ENCODE measurements at regions not wholly inside any gene's neighbourhood (a gene's known extent, or its start where the extent isn't known, plus 50 kb on each side); places are given as distances from the start of the nearest gene placed in this dataset.

DNA sequence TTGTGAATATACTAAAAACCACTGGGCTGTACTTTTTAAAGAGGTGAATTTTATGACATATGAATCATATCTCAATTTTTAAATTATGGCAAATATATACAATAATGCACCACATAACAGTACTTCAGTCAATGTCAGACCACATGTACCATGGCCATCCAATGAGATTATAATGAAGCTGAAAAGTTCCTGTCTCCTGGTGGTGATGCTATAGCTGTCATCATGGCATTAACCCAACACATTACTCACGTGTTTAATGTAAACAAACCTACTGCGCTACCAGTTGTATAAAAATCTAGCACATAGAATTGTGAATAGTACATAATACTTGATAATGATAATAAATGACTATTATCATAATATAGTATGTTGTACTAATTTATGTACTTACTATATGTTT, 77.6 kb upstream of the ID2 start:
- Histone ChIP-seq H3K27me3 (no peaks in the 10 kb centered on the region), H3K36me3 (no peaks in the 10 kb centered on the region), H3K9me3 (no peaks in the 10 kb centered on the region), H3K4me1 (ENCODE audit: control insufficient read depth in 1 of 2, insufficient read depth in 1 of 2, low read depth in 1 of 2, low read length in 1 of 2) (peaks cover 15 to 43% of the 10 kb centered on the region in 2 experiments), H3K4me3 (ENCODE audit: low read depth in 1 of 2, low read length in 1 of 2) (no peak overlapping the region), H3K27ac (no peak overlapping the region)
- TF ChIP-seq, protein P1, sequence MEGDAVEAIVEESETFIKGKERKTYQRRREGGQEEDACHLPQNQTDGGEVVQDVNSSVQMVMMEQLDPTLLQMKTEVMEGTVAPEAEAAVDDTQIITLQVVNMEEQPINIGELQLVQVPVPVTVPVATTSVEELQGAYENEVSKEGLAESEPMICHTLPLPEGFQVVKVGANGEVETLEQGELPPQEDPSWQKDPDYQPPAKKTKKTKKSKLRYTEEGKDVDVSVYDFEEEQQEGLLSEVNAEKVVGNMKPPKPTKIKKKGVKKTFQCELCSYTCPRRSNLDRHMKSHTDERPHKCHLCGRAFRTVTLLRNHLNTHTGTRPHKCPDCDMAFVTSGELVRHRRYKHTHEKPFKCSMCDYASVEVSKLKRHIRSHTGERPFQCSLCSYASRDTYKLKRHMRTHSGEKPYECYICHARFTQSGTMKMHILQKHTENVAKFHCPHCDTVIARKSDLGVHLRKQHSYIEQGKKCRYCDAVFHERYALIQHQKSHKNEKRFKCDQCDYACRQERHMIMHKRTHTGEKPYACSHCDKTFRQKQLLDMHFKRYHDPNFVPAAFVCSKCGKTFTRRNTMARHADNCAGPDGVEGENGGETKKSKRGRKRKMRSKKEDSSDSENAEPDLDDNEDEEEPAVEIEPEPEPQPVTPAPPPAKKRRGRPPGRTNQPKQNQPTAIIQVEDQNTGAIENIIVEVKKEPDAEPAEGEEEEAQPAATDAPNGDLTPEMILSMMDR (IDR thresholded peaks at IDR 0.05): no peak

DNA sequence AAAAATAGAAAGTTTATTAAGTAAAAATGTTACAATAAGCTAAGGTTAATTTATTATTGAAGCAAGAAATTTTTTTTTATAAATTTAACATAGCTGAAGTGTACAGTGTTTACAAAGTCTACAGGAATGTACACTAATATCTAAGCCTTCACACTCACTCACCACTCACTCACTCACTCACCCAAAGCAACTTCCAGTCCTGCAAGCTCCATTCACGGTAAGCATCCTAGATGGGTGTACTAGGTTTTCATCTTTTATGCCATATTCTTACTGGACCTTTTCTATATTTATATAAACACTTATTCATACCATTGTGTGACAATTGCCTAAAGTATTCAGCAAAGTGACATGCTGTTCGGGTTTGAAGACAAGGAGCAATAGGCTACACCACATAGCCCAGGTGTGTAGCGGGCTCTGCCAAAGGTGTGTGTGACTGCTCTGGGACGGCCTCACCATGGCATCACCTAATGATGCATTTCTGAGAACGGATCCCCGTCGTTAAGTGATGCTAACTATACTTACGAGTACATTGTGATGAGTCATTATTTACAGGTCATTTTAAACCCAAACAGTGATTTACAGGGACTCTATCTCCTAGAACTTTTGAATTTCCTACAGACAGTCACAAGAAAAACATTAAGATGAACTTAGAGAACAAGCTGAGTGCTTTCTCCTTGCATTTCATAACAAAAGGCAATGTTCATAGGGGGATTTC, 76.3 kb upstream of the ID2 start:
- H3K4me3 ChIP-seq (ENCODE audit: low read depth in 1 of 2, low read length in 1 of 2): no peak overlapping the region
- peaks cover 11 to 31% of the 10 kb centered on the region in 2 experiments for H3K4me1 ChIP-seq (ENCODE audit: control insufficient read depth in 1 of 2, insufficient read depth in 1 of 2, low read depth in 1 of 2, low read length in 1 of 2)
- no peaks in the 10 kb centered on the region for H3K27me3 ChIP-seq
- TF ChIP-seq, protein P1 (IDR thresholded peaks at IDR 0.05): no peak
- H3K9me3 ChIP-seq: no peaks in the 10 kb centered on the region
- no peaks in the 10 kb centered on the region for H3K36me3 ChIP-seq
- no peak overlapping the region for H3K27ac ChIP-seq

DNA sequence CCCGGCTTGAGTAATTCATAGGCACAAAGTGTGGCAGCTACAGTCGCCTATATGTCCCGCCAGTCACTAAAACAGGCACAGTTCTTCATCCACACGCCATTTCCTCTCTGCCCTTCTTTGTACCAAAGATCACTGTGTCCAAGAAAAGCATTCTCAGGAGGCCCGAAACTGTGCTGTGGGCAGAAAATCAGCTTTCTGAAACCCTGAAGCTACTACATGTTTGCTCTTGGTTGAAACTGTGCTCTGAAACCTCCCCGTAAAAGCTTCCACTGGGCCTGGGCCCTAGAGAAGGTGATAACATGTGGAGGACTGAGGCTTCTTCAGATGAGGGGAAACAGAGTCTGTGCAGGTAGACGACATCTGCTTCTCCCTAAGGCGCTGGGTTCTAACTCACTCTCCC, 75.6 kb upstream of the ID2 start:
- H3K4me1 ChIP-seq (ENCODE audit: control insufficient read depth in 1 of 2, insufficient read depth in 1 of 2, low read depth in 1 of 2, low read length in 1 of 2): peaks cover 6 to 24% of the 10 kb centered on the region in 2 experiments
- H3K9me3 ChIP-seq: no peaks in the 10 kb centered on the region
- TF ChIP-seq, protein P1 (IDR thresholded peaks at IDR 0.05): no peak
- H3K36me3 ChIP-seq: no peaks in the 10 kb centered on the region
- H3K27me3 ChIP-seq: no peaks in the 10 kb centered on the region
- no peak overlapping the region for H3K27ac ChIP-seq
- no peak overlapping the region for H3K4me3 ChIP-seq (ENCODE audit: low read depth in 1 of 2, low read length in 1 of 2)

DNA sequence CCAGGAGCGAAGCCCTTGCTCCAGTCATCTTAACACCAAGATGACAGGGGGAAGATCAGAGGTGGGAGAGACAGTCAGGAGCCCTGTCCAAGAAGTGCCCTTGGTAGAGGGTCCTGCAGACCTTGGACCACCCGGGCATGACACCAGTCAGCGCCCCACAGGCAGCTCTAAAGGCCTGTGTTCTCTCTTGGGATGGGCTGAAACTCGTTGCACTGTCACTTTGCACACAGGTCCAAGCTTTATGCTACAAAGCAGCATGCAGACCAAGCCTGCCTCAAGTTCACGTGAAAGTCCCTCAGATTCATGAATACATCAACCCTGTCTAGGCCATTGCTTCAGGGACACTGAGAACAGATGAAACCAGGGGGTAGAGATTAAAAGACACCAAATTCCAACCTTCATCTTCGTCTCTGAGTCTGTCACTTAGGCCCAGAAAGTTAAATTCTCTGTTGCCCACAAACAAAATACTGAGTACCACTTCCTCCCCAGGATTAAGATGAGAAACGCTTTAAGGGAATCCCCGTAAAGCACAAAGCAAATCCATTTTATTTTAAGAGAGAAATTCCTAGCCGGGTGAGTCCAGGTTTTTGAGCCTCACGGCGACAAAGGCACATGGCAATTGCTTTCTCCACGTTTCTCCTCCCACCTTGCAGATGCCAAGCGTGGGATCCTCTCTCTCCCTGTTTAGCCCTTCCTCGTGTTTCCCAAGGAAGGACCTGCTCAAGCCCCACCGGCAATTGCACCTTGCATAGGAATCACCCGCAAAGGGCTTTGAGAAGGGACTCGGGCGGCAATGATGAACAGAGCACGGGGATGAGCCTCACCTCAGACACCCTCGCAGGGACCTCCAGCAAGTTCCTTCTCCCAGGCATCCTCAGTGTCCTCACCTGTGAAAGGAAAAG, 75.0 kb upstream of the ID2 start:
- H3K27ac ChIP-seq: no peak overlapping the region
- TF ChIP-seq, protein P1 (IDR thresholded peaks at IDR 0.05): no peak
- H3K4me1 ChIP-seq (ENCODE audit: control insufficient read depth in 1 of 2, insufficient read depth in 1 of 2, low read depth in 1 of 2, low read length in 1 of 2): peaks cover 6 to 17% of the 10 kb centered on the region in 2 experiments
- no peaks in the 10 kb centered on the region for H3K27me3 ChIP-seq
- no peaks in the 10 kb centered on the region for H3K36me3 ChIP-seq
- H3K4me3 ChIP-seq (ENCODE audit: low read depth in 1 of 2, low read length in 1 of 2): no peak overlapping the region
- H3K9me3 ChIP-seq: no peaks in the 10 kb centered on the region

DNA sequence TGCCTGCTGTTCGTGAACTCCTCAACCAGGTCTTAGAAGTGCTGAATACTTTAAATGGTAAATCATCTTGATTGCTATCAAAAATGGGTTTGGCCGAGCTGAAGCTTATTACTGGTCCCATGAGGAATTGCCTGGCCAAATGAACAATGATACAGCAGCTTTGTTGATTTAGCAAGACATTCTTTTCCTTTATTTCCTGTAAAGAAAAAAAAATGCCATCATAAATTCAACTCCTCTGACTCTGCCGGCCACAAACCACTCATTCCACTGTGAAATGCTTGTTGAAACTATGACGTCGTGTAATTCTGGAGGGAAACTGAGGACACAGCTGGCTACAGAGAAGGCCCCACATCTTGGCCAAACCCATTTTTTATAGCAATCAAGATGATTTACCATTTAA, 74.2 kb upstream of the ID2 start:
- Histone ChIP-seq H3K4me1 (ENCODE audit: control insufficient read depth in 1 of 2, insufficient read depth in 1 of 2, low read depth in 1 of 2, low read length in 1 of 2) (peaks cover 4 to 10% of the 10 kb centered on the region in 2 experiments), H3K9me3 (no peaks in the 10 kb centered on the region), H3K27me3 (no peaks in the 10 kb centered on the region), H3K4me3 (ENCODE audit: low read depth in 1 of 2, low read length in 1 of 2) (no peak overlapping the region), H3K36me3 (no peaks in the 10 kb centered on the region), H3K27ac (no peak overlapping the region)
- TF ChIP-seq, protein P1 (IDR thresholded peaks at IDR 0.05): no peak
